ENCODE measurements at regions not wholly inside any gene's neighbourhood (a gene's known extent, or its start where the extent isn't known, plus 50 kb on each side); places are given as distances from the start of the nearest gene placed in this dataset.

GRCh38 chr9:79116041-79116440 lies 455.7 kb upstream of the TLE4 start:
- no peak for DNase-seq

- DNase-seq = no peak
Measured at GRCh38 chr9:79116709-79117108, 455.1 kb upstream of the TLE4 start.

- DNase-seq = no peak
Measured at GRCh38 chr9:79120533-79120932, 451.2 kb upstream of the TLE4 start.

- no peak for DNase-seq
Measured at GRCh38 chr9:79120941-79121340, 450.8 kb upstream of the TLE4 start.

GRCh38 chr9:79123415-79123814 lies 448.4 kb upstream of the TLE4 start:
- DNase-seq = no peak

- DNase-seq = no peak
Measured at GRCh38 chr9:79127661-79128060, 444.1 kb upstream of the TLE4 start.

GRCh38 chr9:79129865-79130480 lies 441.8 kb upstream of the TLE4 start:
- peak; percentile 2 for DNase-seq

- no peak for DNase-seq
Measured at GRCh38 chr9:79131246-79131774, 440.5 kb upstream of the TLE4 start.

GRCh38 chr9:79131824-79132377 lies 439.9 kb upstream of the TLE4 start:
- DNase-seq = no peak

- DNase-seq = no peak
Measured at GRCh38 chr9:79134654-79135053, 437.1 kb upstream of the TLE4 start.

GRCh38 chr9:79135681-79136415 lies 435.9 kb upstream of the TLE4 start:
- no peak for DNase-seq

- no peak for DNase-seq
Measured at GRCh38 chr9:79140751-79141150, 431.0 kb upstream of the TLE4 start.

GRCh38 chr9:79143211-79143610 lies 428.6 kb upstream of the TLE4 start:
- DNase-seq = no peak

- DNase-seq = no peak
Measured at GRCh38 chr9:79145442-79145841, 426.3 kb upstream of the TLE4 start.

GRCh38 chr9:79149585-79149984 lies 422.2 kb upstream of the TLE4 start:
- DNase-seq = no peak

GRCh38 chr9:79151791-79152190 lies 420.0 kb upstream of the TLE4 start:
- DNase-seq = no peak

GRCh38 chr9:79152306-79152705 lies 419.5 kb upstream of the TLE4 start:
- DNase-seq = no peak

- no peak for DNase-seq
Measured at GRCh38 chr9:79154806-79155205, 417.0 kb upstream of the TLE4 start.

GRCh38 chr9:79155308-79155707 lies 416.5 kb upstream of the TLE4 start:
- DNase-seq = no peak

- DNase-seq = no peak
Measured at GRCh38 chr9:79163544-79163943, 408.2 kb upstream of the TLE4 start.

- no peak for DNase-seq
Measured at GRCh38 chr9:79164406-79164805, 407.4 kb upstream of the TLE4 start.

GRCh38 chr9:79165020-79165780 lies 406.6 kb upstream of the TLE4 start:
- DNase-seq = no peak

- no peak for DNase-seq
Measured at GRCh38 chr9:79166005-79166404, 405.8 kb upstream of the TLE4 start.

GRCh38 chr9:79170643-79171042 lies 401.1 kb upstream of the TLE4 start:
- DNase-seq = no peak
